Endothelial cell of umbilical vein (primary cell): ENCODE measurements at regions not wholly inside any gene's neighbourhood (a gene's known extent, or its start where the extent isn't known, plus 50 kb on each side); places are given as distances from the start of the nearest gene placed in this dataset.

ENCODE experiments used
- CTCF ChIP-seq, 2 donors: IDR thresholded peaks; 1 replicate in 1 of 2; 2 replicates in 1 of 2; pipeline ENCODE4 v1.5.1; 2011; ENCODE audit warnings: low read length in 2 of 2, mild to moderate bottlenecking in 2 of 2, moderate library complexity in 2 of 2, control low read depth in 1 of 2, inconsistent platforms in 1 of 2, low read depth in 1 of 2; ENCODE audit not compliant: insufficient read depth in 1 of 2; ENCODE audit errors: extremely low read depth in 1 of 2
- EZH2 ChIP-seq: IDR thresholded peaks from 2 replicates; pipeline ENCODE4 v1.6.1; 2012; ENCODE audit warnings: borderline replicate concordance, low read depth, mild to moderate bottlenecking, moderate library complexity, low read length, inconsistent platforms; ENCODE audit not compliant: severe bottlenecking
- MYC ChIP-seq: IDR thresholded peaks from one replicate; pipeline ENCODE4 v1.6.1; 2011; ENCODE audit warnings: mild to moderate bottlenecking, low read depth, low read length
- POLR2AphosphoS5 ChIP-seq: IDR thresholded peaks from 2 replicates; pipeline ENCODE4 v1.6.1; 2012; ENCODE audit warnings: low read depth, mild to moderate bottlenecking, control low read depth, low read length, moderate library complexity; ENCODE audit not compliant: insufficient read depth

- no peak for TF ChIP-seq CTCF (IDR thresholded peaks at IDR 0.05; ENCODE audit: extremely low read depth in 1 of 2, insufficient read depth in 1 of 2, low read depth in 1 of 2, low read length in 2 of 2)
- no peak for TF ChIP-seq POLR2AphosphoS5
- no peak for TF ChIP-seq EZH2
- no peak for TF ChIP-seq MYC
These were observed 99.8 kb upstream of the ASCC3 start for GRCh38 chr6:100980949-100981348.
